Erythroblast (primary cell): ENCODE measurements at regions not wholly inside any gene's neighbourhood (a gene's known extent, or its start where the extent isn't known, plus 50 kb on each side); places are given as distances from the start of the nearest gene placed in this dataset.

ENCODE experiments used
- DNase-seq, 2 experiments: peaks; one replicate each; lab custom pipeline; 2025; lab: John Stamatoyannopoulos, UW
- GATA1 ChIP-seq: IDR thresholded peaks from 2 replicates; pipeline ENCODE4 v1.6.1; 2011; ENCODE audit warnings: low read depth, mild to moderate bottlenecking, control low read depth, low read length, moderate library complexity
- POLR2A ChIP-seq: IDR thresholded peaks from 2 replicates; pipeline ENCODE4 v1.6.1; 2011; ENCODE audit warnings: mild to moderate bottlenecking, low read length

- DNase-seq = no peak
- TF ChIP-seq POLR2A (no peak), GATA1 (no peak)
Observed at GRCh38 chr4:166228112-166228511, 355.1 kb downstream of the TLL1 start.

- TF ChIP-seq GATA1 = no peak
- TF ChIP-seq POLR2A = no peak
Observed at GRCh38 chr4:166229799-166230198, 356.8 kb downstream of the TLL1 start.

GRCh38 chr4:166230841-166231240, 357.8 kb downstream of the TLL1 start:
- TF ChIP-seq POLR2A (no peak), GATA1 (no peak)
- DNase-seq = no peak

More at GRCh38 chr4:166229799-166230198, 356.8 kb downstream of the TLL1 start:
- DNase-seq = no peak

GRCh38 chr4:166239354-166239753, 366.3 kb downstream of the TLL1 start:
- no peak for DNase-seq
- TF ChIP-seq GATA1 (no peak), POLR2A (no peak)

- DNase-seq = peak; percentile 5 to 11
Observed at GRCh38 chr4:166252487-166253402, 379.7 kb downstream of the TLL1 start.

GRCh38 chr4:166257276-166257675, 384.2 kb downstream of the TLL1 start:
- no peak for DNase-seq
- TF ChIP-seq GATA1 (no peak), POLR2A (no peak)

More at GRCh38 chr4:166252487-166253402, 379.7 kb downstream of the TLL1 start:
- TF ChIP-seq POLR2A = no peak
- TF ChIP-seq GATA1 = no peak

GRCh38 chr4:166257891-166258290, 384.9 kb downstream of the TLL1 start:
- TF ChIP-seq GATA1 (no peak), POLR2A (no peak)
- DNase-seq = no peak

- no peak for DNase-seq
- no peak for TF ChIP-seq POLR2A
- no peak for TF ChIP-seq GATA1
Observed at GRCh38 chr4:166259081-166259480, 386.0 kb downstream of the TLL1 start.

GRCh38 chr4:166274136-166274761, 401.2 kb downstream of the TLL1 start:
- TF ChIP-seq GATA1 (no peak), POLR2A (no peak)
- DNase-seq = no peak

GRCh38 chr4:166274775-166275174, 401.7 kb downstream of the TLL1 start:
- DNase-seq = no peak
- TF ChIP-seq GATA1 = no peak
- TF ChIP-seq POLR2A = no peak

GRCh38 chr4:166277401-166277800, 404.4 kb downstream of the TLL1 start:
- no peak for DNase-seq
- TF ChIP-seq POLR2A (no peak), GATA1 (no peak)

- TF ChIP-seq GATA1 = no peak
- no peak for TF ChIP-seq POLR2A
- no peak for DNase-seq
Observed at GRCh38 chr4:166277853-166278252, 404.8 kb downstream of the TLL1 start.

GRCh38 chr4:166279261-166279660, 406.2 kb downstream of the TLL1 start:
- TF ChIP-seq GATA1 = no peak
- DNase-seq = no peak

- DNase-seq = no peak
Observed at GRCh38 chr4:166280642-166281041, 407.6 kb downstream of the TLL1 start.

More at GRCh38 chr4:166280642-166281041, 407.6 kb downstream of the TLL1 start:
- TF ChIP-seq GATA1 (no peak), POLR2A (no peak)
